HuH-7 (cell line): ENCODE measurements at regions not wholly inside any gene's neighbourhood (a gene's known extent, or its start where the extent isn't known, plus 50 kb on each side); places are given as distances from the start of the nearest gene placed in this dataset.
"Not testable (repeated sequence)": the region's sequence is repeated elsewhere in the genome, so short reads cannot be mapped to it uniquely, and the experiment has no call there.

Experiments
- DNase-seq: peaks from one replicate; pipeline ENCODE4 v3.0.0; 2011; ENCODE audit warnings: low spot score

GRCh38 chr7:36037121-36037662 is 115.9 kb upstream of the EEPD1 start:
- no peak for DNase-seq

GRCh38 chr7:36038063-36038721 is 114.9 kb upstream of the EEPD1 start:
- DNase-seq = no peak

GRCh38 chr7:36039243-36039642 is 113.8 kb upstream of the EEPD1 start:
- DNase-seq = no peak

DNA sequence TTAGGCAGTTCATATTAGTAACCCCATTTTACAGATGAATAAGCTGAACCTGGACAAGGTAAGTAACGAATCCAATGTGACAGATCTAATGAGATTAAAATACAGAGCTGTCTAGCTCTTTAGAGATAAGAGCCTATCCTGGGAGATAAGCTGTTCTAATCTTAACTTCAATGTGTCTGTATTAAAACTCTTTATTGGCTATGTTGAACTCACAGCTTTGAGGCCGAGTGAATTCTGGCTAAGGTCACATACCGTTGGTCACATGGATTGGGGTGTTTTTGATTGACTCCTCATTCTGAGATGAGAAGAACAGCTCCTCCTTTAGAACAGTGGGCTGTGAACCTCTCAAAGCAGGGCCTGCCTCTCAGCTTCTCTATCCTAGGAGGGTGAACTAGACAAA is 113.4 kb upstream of the EEPD1 start:
- DNase-seq = no peak

DNA sequence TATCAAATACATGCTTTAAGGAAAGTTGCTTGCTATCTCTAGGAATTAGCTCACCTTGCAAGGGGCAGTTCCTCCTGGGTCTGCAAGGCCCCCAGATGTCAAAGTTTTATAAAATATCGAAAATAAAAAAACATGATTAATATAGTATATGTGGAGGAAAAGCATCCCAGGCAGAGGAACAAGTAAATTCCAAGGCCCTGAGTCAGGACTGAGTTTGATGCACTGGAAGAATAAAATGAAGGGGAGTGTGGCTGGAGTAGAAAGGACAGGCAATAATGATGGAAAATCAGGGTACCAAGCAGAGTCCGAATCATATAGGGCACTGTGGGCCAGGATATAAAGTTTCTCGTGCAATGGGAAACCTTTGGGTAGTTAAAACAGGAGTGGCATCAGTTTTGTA is 112.4 kb upstream of the EEPD1 start:
- no peak for DNase-seq

DNA sequence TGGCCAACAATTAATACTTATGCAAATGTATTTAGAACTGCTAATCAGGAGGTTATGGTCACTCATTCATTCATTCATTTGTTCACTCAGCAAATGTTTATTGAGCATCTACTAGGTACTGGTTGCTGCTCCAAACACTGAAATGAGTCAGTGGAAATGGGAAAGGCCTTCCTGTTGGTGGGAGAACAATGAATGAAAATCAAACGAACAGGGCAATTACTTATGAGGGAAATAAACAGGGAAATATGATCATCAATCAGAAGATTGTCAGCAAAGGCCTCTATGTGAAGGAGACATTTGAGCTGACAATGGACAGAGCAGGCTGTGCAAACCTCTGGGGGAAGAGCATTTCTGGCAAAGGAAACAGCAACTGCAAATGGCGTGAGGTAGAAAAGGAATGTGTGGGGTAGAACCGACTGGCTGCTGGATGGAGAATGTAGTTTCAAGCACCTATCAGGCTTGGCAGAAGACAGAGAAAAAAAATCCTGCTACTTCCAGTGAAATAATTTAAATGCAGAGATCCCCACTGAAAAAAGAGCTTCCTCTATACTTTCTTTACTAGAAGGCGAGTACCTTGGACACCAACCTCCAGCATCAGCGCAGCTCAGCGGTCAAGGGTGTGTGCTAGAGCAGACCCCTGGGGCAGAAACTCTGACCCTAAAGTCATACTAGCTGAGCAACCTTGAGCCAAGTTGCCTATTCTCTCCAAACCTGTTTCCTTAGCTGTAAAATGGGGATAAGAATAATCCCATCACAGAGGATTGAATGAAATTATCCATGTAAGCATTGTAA is 108.8 kb upstream of the EEPD1 start:
- no peak for DNase-seq

- no peak for DNase-seq
These were observed 107.7 kb upstream of the EEPD1 start for GRCh38 chr7:36045326-36045725.

GRCh38 chr7:36045830-36046341 is 107.2 kb upstream of the EEPD1 start:
- no peak for DNase-seq

DNA sequence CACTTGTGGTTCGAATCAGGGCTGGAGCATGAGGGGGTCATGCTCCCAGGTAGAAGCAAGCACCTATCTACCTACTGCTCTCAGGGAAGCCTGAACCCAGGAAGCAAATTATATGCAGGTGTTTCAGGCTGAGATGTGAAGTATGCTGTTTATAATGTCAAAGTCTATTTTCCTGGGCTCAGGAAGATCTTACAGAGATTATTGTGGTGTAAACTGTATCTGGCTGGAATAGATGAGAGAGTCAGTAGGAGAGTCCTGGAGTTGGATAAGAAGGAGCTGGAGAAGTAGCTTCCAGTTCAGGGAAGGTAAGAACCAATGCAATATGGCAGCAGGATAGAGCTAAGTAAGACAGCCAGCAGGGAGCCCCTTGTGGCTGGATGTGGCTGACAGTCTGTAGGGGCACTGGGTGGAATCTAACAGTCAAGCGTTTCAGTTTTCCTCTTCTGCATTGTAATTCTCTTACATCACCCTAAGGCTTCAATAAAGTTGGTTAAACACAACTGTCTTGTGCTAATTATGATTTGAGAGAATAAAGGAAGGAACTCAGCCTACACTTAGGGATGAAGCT is 105.9 kb upstream of the EEPD1 start:
- peak; percentile 26 for DNase-seq

DNA sequence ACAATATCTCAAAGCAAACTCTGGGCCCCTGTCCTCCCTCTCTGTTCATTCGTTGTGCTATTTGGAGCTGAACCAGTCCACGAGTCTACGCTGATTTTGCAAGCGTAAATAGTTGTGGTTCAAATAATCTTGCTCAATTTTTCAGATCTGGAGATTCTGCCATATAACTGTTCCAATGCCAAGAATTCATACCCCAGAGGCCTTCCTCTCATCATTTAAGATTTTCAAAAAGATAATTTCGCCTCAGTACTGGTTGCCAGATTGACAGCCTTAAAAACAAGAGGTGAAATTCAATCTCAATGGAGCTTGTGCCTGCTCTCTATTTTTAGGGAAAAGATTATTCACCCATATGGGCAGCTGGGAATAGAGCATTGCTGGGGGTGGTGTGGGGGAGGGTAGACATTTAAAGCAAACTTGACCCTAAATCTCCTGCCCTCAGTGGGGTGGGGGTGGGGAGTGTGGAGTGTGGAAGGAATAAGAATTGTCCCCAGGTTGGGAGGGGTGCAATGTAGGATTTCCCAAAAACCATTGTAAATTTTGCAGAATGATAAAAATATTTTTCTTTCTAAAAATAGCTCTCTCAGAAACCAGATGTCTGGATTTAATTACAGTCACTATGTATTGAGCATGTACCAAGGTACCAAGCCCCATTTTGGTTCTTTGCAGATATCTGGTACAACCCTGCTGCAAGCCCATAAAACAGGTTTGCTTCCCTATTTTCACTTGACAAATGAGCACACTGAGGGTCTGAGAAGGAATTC is 104.7 kb upstream of the EEPD1 start:
- no peak for DNase-seq

DNA sequence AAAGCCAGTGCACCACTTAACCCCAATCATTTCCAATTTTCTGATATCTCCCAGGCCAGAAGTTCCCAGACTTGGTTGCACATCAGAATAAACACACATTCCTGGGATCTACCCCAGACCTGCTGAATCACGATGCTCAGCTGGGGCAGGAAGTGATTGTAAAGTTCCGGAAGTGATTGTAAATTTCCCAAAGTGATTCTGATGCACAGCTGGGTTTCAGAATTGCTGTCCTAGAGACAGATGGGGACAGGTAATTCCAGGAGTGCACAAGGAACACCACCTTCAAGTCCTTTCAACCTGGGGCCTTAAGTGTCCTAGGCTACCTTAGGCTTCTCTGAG is 104.2 kb upstream of the EEPD1 start:
- no peak for DNase-seq

DNA sequence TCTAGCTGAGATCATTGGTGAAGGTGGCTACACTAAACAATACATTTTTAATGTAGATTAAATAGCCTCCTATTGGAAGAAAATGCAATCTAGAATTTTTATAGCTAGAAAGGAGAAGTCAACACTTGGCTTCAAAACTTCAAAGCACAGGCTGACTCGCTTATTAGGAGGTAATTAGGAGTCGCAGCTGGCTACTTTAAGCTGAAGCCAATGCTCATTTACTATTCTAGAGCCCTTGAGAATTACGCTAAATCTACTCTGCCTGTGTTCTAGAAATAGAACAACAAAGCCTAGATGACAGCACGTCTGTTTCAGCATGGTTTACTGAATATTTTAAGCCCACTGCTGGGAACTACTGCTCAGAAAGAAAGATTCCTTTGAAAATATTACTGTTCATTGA is 101.6 kb upstream of the EEPD1 start:
- DNase-seq = no peak

DNA sequence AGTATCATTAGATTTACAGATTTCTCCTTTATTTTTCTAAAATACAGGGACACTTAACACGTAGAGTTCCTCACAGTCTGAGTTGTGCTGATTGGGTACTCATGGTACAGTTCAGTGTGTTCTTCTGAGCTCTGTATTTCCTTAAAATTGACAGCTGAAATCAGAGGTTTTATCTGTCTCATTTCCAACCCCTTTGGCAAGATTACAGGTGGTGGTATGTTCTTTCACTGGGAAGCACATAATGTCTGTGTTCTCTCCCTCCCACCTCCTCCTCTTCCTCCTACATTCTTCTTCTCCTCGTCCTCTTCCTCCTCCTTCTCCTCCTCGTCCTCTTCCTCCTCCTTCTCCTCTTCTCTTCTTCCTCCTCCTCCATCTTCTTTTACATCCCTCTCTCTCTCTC is 99.5 kb upstream of the EEPD1 start:
- DNase-seq = no peak

GRCh38 chr7:36054637-36055036 is 98.4 kb upstream of the EEPD1 start:
- no peak for DNase-seq

- no peak for DNase-seq
These were observed 97.8 kb upstream of the EEPD1 start for GRCh38 chr7:36055207-36055606.

DNA sequence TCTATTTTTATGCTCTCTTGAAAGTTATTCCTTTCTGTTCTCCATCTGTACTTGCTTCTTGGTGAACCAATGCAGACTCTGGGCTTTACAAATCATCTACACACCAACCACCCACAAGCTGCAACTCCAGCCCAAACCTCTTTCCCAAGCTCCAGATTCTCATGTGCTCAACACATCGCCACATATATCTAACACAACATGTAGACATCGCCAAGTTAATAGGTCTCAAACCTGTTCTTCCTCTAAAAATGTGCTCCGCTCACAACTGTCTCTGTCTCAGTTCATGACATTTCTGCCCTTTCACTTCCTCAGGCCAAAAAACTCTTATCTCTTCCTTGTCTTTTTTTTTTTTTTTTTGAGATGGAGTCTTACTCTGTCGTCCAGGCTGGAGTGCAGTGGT is 95.7 kb upstream of the EEPD1 start:
- no peak for DNase-seq

- no peak for DNase-seq
These were observed 94.9 kb upstream of the EEPD1 start for GRCh38 chr7:36058020-36058592.

DNA sequence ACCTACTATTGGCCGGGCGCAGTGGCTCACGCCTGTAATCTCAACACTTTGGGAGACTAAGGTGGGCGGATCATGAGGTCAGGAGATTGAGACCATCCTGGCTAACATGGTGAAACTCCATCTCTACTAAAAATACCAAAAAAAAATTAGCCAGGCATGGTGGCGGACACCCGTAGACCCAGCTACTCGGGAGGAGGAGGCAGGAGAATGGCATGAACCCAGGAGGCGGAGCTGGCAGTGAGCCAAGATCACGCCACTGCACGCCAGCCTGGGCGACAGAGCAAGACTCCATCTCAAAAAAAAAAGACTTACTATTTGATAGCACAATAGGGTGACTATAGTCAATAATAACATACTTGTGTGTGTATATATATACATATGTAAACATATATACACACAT is 92.7 kb upstream of the EEPD1 start:
- not testable (repeated sequence) for DNase-seq

DNA sequence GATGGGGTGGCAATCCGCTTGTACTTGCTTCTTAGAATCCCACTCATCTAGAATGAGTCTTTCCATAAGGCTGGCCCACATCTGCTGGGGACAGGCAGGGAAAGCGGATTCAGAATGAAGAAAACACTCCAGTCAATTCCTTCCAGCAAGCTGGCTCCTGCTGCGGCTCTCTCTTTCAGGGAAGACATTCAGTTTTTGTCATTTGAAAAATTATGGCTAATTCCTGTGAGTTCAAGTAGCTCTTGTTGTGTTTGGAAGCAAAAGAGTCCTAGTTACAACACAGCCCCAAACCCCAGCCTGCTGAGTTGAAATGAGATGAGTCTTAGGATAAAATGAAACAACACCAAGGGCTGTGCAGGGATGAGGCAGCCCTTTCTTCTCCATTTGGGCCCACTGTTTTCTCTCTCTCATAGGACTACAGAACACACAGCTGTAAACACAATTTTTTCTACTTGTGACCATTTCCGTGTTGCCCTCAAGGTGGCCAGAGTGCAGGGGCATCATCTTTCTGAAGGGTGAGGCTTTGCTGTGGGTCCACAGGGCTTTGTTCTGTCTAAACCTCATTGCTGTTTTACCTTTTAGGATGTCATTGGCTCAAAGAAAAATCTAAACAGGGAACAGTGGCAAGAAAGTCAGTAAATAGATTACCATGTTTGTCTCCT is 90.8 kb upstream of the EEPD1 start:
- no peak for DNase-seq

DNA sequence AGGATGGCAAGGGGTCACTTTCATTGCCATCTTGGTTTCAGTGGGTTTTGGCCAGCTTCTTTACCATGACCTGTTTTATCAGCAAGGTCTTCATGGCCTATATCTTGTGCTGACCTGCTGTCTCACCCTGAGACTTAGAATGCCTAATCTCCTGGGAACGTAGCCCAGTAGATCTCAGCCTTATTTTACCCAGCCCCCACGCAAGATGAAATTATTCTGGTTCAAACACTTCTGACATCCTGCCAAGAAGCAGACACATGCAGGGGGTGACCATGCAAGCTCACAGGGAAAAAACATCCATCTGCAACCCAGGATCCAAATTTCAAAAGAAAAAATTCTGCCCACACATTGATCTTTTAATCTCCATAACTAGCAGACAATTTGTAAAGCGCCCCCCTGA is 88.4 kb upstream of the EEPD1 start:
- DNase-seq = no peak

DNA sequence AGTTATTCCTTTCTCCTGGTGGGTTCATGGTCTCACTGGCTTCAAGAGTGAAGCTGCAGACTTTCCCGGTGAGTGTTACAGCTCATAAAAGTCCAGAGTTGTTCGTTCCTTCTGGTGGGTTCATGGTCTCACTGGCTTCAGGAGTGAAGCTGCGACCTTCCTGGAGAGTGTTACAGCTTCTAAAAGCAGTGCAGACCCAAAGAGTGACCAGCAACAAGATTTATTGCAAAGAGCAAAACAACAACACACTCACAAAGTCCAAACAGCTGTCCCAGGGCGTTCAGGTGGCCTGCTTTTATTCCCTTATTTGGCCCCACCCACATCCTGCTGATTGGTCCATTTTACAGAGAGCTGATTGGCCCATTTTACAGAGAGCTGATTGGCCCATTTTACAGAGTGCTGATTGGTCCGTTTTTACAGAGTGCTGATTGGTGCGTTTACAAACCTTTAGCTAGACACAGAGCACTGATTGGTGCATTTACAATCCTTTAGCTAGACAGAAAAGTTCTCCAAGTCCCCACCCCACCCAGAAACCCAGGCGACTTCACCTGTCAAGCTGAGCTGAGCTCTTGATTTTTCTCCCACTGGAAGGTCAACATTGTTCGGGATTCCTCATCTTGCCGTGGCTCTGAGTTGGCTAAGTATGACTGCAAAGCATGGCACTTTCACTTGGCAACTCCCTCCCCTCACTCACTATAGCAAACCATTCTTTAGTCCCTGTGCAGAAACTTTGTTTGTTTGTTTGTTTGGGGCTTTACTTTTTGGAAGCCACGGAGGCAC is 87.3 kb upstream of the EEPD1 start:
- DNase-seq = not testable (repeated sequence)
